ENCODE measurements at regions not wholly inside any gene's neighbourhood (a gene's known extent, or its start where the extent isn't known, plus 50 kb on each side); places are given as distances from the start of the nearest gene placed in this dataset.

DNA sequence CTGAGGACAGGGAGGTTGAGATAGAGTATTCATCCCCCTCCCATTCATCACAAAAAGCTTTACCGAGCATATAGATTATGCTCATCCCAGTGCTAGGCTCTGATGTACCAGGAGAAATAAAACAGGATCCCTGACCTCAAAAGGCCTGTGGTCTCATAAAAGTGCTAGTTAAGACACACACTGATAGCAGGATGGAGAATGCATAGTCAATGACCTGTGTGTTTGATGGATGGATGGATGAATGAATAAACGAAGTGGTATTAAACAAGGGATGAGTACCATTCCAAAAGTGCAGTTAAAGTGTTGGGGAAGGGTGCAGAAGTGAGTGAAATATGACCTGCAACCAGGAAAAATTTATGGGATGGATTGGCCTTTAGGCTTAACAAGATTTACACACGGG is 133.9 kb upstream of the NUDT7 start:
- Histone ChIP-seq H2AFZ (ENCODE audit: low read length) (no peak overlapping the region), H3K9ac (ENCODE audit: insufficient read depth, low read depth, low read length) (no peak overlapping the region), H3K4me3 (replicated peaks in 1 of 3; ENCODE audit: insufficient read depth in 1 of 3, low read depth in 2 of 3, low read length in 3 of 3) (no peak overlapping the region), H3K27me3 (ENCODE audit: control insufficient read depth in 1 of 2, insufficient read depth in 2 of 2, low read length in 2 of 2) (peaks cover 2 to 8% of the 10 kb centered on the region in 2 experiments; a peak in 2 of 5 replicates), H3K4me1 (ENCODE audit: insufficient read depth, low read length) (peaks cover 5% of the 10 kb centered on the region; the same call in 1 of the 2 replicates), H3K79me2 (ENCODE audit: insufficient read depth, low read length) (no peaks in the 10 kb centered on the region), H3K36me3 (replicated peaks in 1 of 2; ENCODE audit: control insufficient read depth in 1 of 2, insufficient read depth in 2 of 2, low read length in 2 of 2) (no peaks in the 10 kb centered on the region), H3K4me2 (ENCODE audit: low read depth, low read length) (no peak overlapping the region), H4K20me1 (ENCODE audit: insufficient read depth, low read length) (no peaks in the 10 kb centered on the region), H3K27ac (ENCODE audit: extremely low read length, insufficient read depth, low read length) (no peak overlapping the region), H3K9me3 (ENCODE audit: low read length) (no peaks in the 10 kb centered on the region)
- intact Hi-C loops (cut with micrococcal nuclease; ENCODE audit: unreplicated experiment) = no loop called here
- FAIRE-seq = no peak
- ATAC-seq = no peak
- ChIA-PET CTCF (ENCODE audit: low intra/inter-chr PET ratio, low total read pairs) (no interaction called here), POLR2A (no interaction called here)
- 0% methylated on average over 3 of the region's 3 CpGs for WGBS (ENCODE audit: low lambda C conversion rate)
- DNase-seq (ENCODE audit: low spot score) = no peak
- no TSS peak for BruUV-seq (replicated peaks)
- in situ Hi-C loops (cut with HindIII; ENCODE audit: extremely low pct_ligation_motif_present, low pct_unique_long_range_greater_than_20kb) = loop anchor here (5.0 kb wide), 1 partner anchor 351 kb away; no protein-coding TSS in a partner anchor
- TF ChIP-seq ZNF616 (CRISPR knock-in tag; IDR thresholded peaks at IDR 0.05; ENCODE audit: low read depth) (no peak), ZNF138 (CRISPR knock-in tag; IDR thresholded peaks at IDR 0.05; ENCODE audit: low read depth) (no peak)

DNA sequence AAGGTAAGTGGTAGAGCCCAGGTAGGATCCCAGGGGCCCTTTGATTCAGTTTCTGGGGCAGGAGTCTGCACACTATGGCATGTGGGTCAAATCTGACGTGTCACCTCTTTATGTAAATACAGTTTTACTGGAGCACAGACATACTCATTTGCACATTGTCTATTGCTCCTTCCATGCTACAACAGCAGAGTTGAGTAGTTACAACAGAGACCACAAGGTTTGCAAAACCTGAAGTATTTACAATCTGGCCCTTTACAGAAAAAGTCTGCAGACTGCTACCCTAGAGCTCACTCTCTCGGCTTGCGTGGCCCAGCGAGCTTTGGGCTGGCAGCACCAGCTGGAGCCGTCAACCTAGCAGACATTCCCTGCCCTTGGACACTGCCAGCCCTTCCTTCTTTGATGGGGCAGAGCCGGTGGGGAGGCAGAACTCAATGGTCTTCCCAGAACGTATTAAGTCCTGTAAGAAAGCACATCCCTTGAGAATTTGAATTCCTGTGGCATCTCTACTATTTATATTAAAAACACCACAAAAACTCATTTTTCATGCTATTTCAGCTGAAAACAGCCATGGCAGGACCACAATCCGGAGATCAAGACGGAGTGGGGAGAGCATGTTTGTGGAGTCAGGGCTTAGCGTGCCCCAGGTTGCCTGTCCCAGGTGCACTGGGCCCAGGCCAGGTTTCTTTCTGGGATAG is 133.1 kb upstream of the NUDT7 start:
- Histone ChIP-seq H3K4me2 (ENCODE audit: low read depth, low read length) (no peak overlapping the region), H3K79me2 (ENCODE audit: insufficient read depth, low read length) (no peaks in the 10 kb centered on the region), H3K4me3 (replicated peaks in 1 of 3; ENCODE audit: insufficient read depth in 1 of 3, low read depth in 2 of 3, low read length in 3 of 3) (no peak overlapping the region), H3K4me1 (ENCODE audit: insufficient read depth, low read length) (peaks cover 5% of the 10 kb centered on the region; the same call in 1 of the 2 replicates), H3K27ac (ENCODE audit: extremely low read length, insufficient read depth, low read length) (no peak overlapping the region), H3K36me3 (replicated peaks in 1 of 2; ENCODE audit: control insufficient read depth in 1 of 2, insufficient read depth in 2 of 2, low read length in 2 of 2) (no peaks in the 10 kb centered on the region), H3K9me3 (ENCODE audit: low read length) (no peaks in the 10 kb centered on the region), H3K9ac (ENCODE audit: insufficient read depth, low read depth, low read length) (no peak overlapping the region), H2AFZ (ENCODE audit: low read length) (no peak overlapping the region), H3K27me3 (ENCODE audit: control insufficient read depth in 1 of 2, insufficient read depth in 2 of 2, low read length in 2 of 2) (peaks cover 2 to 8% of the 10 kb centered on the region in 2 experiments; a peak in 2 of 5 replicates), H4K20me1 (ENCODE audit: insufficient read depth, low read length) (no peaks in the 10 kb centered on the region)
- FAIRE-seq = no peak
- in situ Hi-C loops (cut with HindIII; ENCODE audit: extremely low pct_ligation_motif_present, low pct_unique_long_range_greater_than_20kb) (loop anchor here (5.0 kb wide), 1 partner anchor 352 kb away; no protein-coding TSS in a partner anchor), intact Hi-C loops (cut with micrococcal nuclease; ENCODE audit: unreplicated experiment) (no loop called here)
- ChIA-PET CTCF (ENCODE audit: low intra/inter-chr PET ratio, low total read pairs) (no interaction called here), POLR2A (no interaction called here)
- TF ChIP-seq GTF3A (CRISPR knock-in tag; conservative IDR thresholded peaks at IDR 0.05) (no peak), NPAS2 (CRISPR knock-in tag; IDR thresholded peaks at IDR 0.05; ENCODE audit: borderline replicate concordance) (no peak), HNRNPK (IDR thresholded peaks at IDR 0.05; ENCODE audit: low read depth, low read length, poor library complexity, severe bottlenecking) (no peak), FOXJ3 (CRISPR knock-in tag; IDR thresholded peaks at IDR 0.05; ENCODE audit: borderline replicate concordance) (no peak), ZC3H13 (CRISPR knock-in tag; IDR thresholded peaks at IDR 0.05) (no peak), TBX3 (IDR thresholded peaks at IDR 0.05; ENCODE audit: borderline replicate concordance) (no peak)
- TF ChIP-seq, protein P1, sequence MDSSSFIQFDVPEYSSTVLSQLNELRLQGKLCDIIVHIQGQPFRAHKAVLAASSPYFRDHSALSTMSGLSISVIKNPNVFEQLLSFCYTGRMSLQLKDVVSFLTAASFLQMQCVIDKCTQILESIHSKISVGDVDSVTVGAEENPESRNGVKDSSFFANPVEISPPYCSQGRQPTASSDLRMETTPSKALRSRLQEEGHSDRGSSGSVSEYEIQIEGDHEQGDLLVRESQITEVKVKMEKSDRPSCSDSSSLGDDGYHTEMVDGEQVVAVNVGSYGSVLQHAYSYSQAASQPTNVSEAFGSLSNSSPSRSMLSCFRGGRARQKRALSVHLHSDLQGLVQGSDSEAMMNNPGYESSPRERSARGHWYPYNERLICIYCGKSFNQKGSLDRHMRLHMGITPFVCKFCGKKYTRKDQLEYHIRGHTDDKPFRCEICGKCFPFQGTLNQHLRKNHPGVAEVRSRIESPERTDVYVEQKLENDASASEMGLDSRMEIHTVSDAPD (CRISPR knock-in tag; IDR thresholded peaks at IDR 0.05) = no peak
- DNase-seq (ENCODE audit: low spot score) = no peak
- ATAC-seq = no peak
- BruUV-seq (replicated peaks) = no TSS peak
- WGBS (ENCODE audit: low lambda C conversion rate) = 28% methylated on average over 10 of the region's 10 CpGs

Data from HepG2 (cell line).